Skin of body (tissue), 1 donor: ENCODE measurements at regions not wholly inside any gene's neighbourhood (a gene's known extent, or its start where the extent isn't known, plus 50 kb on each side); places are given as distances from the start of the nearest gene placed in this dataset.
A peak's percentile ranks its signal among the peaks of the same experiment; 100 is the strongest.
"Not testable (repeated sequence)": the region's sequence is repeated elsewhere in the genome, so short reads cannot be mapped to it uniquely, and the experiment has no call there.

Experiments
- DNase-seq: peaks from one replicate; lab custom pipeline; 2025; lab: John Stamatoyannopoulos, UW

GRCh38 chr17:68705714-68706076 is 104.5 kb upstream of the FAM20A start:
- DNase-seq = peak; percentile 98

- peak; percentile 98 for DNase-seq
These were observed 103.9 kb upstream of the FAM20A start for GRCh38 chr17:68704871-68705713.

- no peak for DNase-seq
These were observed 99.9 kb upstream of the FAM20A start for GRCh38 chr17:68701046-68701445.

GRCh38 chr17:68700421-68700820 is 99.3 kb upstream of the FAM20A start:
- DNase-seq = peak; percentile 55

- DNase-seq = no peak
These were observed 98.8 kb upstream of the FAM20A start for GRCh38 chr17:68699936-68700335.

GRCh38 chr17:68698746-68699145 is 97.6 kb upstream of the FAM20A start:
- DNase-seq = peak; percentile 29

- DNase-seq = peak; percentile 61
These were observed 96.7 kb upstream of the FAM20A start for GRCh38 chr17:68697850-68698361.

- DNase-seq = no peak
These were observed 94.5 kb upstream of the FAM20A start for GRCh38 chr17:68695659-68696058.

GRCh38 chr17:68694791-68695485 is 93.8 kb upstream of the FAM20A start:
- DNase-seq = no peak

- DNase-seq = no peak
These were observed 92.7 kb upstream of the FAM20A start for GRCh38 chr17:68693896-68694295.

GRCh38 chr17:68693466-68693865 is 92.3 kb upstream of the FAM20A start:
- DNase-seq = no peak

- no peak for DNase-seq
These were observed 85.2 kb upstream of the FAM20A start for GRCh38 chr17:68686108-68686988.

- DNase-seq = peak; percentile 76
These were observed 83.8 kb upstream of the FAM20A start for GRCh38 chr17:68684949-68685357.

- DNase-seq = no peak
These were observed 81.7 kb upstream of the FAM20A start for GRCh38 chr17:68682903-68683302.

GRCh38 chr17:68679882-68680281 is 78.7 kb upstream of the FAM20A start:
- no peak for DNase-seq

GRCh38 chr17:68676856-68677255 is 75.7 kb upstream of the FAM20A start:
- no peak for DNase-seq

GRCh38 chr17:68675723-68676122 is 74.6 kb upstream of the FAM20A start:
- no peak for DNase-seq

- DNase-seq = no peak
These were observed 73.1 kb upstream of the FAM20A start for GRCh38 chr17:68674029-68674925.

GRCh38 chr17:68670967-68671693 is 70.0 kb upstream of the FAM20A start:
- peak; percentile 15 for DNase-seq

GRCh38 chr17:68666438-68666837 is 65.3 kb upstream of the FAM20A start:
- not testable (repeated sequence) for DNase-seq
